ENCODE measurements at regions not wholly inside any gene's neighbourhood (a gene's known extent, or its start where the extent isn't known, plus 50 kb on each side); places are given as distances from the start of the nearest gene placed in this dataset.

- Mint-ChIP-seq H3K4me3 (no peak overlapping the region), H3K4me1 (peaks cover 3% of the 10 kb centered on the region), H3K27me3 (peaks cover 23% of the 10 kb centered on the region), H3K9me3 (ENCODE audit: insufficient read depth) (no peaks in the 10 kb centered on the region), H3K27ac (no peak overlapping the region)
- Histone ChIP-seq H3K79me2 (ENCODE audit: control insufficient read depth, insufficient read depth, low read length) (no peaks in the 10 kb centered on the region), H3K9ac (ENCODE audit: low read length) (no peak overlapping the region), H3K9me3 (ENCODE audit: control extremely low read depth in 1 of 3, control insufficient read depth in 2 of 3, insufficient read depth in 1 of 3, low read length in 2 of 3) (no peaks in the 10 kb centered on the region), H3K4me1 (ENCODE audit: control insufficient read depth in 2 of 2, insufficient read depth in 2 of 2, low read length in 2 of 2) (no peaks in the 10 kb centered on the region), H3K36me3 (replicated peaks in 1 of 2; ENCODE audit: control extremely low read depth in 1 of 2, control insufficient read depth in 1 of 2, extremely low read depth in 1 of 2, insufficient read depth in 2 of 2, low read length in 1 of 2) (no peaks in the 10 kb centered on the region), H3K27me3 (replicated peaks in 1 of 4; ENCODE audit: control extremely low read depth in 1 of 4, control insufficient read depth in 3 of 4, insufficient read depth in 4 of 4, low read length in 3 of 4) (no peaks in the 10 kb centered on the region), H4K20me1 (ENCODE audit: control insufficient read depth, insufficient read depth, low read length, poor library complexity, severe bottlenecking) (no peaks in the 10 kb centered on the region), H3K27ac (ENCODE audit: low read length in 2 of 2) (no peak overlapping the region), H3K4me3 (ENCODE audit: control extremely low read depth in 1 of 5, extremely low read depth in 1 of 5, insufficient read depth in 1 of 5, low read depth in 2 of 5, low read length in 4 of 5) (no peak overlapping the region), H3K4me2 (replicated peaks; ENCODE audit: low read depth, low read length, poor library complexity, severe bottlenecking) (no peak overlapping the region), H2AFZ (ENCODE audit: insufficient read depth, low read depth, low read length, poor library complexity, severe bottlenecking) (no peak overlapping the region)
- DNase-seq (no peak), ATAC-seq (ENCODE audit: low read depth) (no peak)
- POLR2A ChIA-PET: no interaction called here
- intact Hi-C loops (cut with micrococcal nuclease): no loop called here
- no peak for TF ChIP-seq EZH2 (IDR thresholded peaks at IDR 0.05; ENCODE audit: borderline replicate concordance, insufficient read depth, low read depth, low read length, poor library complexity, severe bottlenecking)
- TF ChIP-seq, protein P1, sequence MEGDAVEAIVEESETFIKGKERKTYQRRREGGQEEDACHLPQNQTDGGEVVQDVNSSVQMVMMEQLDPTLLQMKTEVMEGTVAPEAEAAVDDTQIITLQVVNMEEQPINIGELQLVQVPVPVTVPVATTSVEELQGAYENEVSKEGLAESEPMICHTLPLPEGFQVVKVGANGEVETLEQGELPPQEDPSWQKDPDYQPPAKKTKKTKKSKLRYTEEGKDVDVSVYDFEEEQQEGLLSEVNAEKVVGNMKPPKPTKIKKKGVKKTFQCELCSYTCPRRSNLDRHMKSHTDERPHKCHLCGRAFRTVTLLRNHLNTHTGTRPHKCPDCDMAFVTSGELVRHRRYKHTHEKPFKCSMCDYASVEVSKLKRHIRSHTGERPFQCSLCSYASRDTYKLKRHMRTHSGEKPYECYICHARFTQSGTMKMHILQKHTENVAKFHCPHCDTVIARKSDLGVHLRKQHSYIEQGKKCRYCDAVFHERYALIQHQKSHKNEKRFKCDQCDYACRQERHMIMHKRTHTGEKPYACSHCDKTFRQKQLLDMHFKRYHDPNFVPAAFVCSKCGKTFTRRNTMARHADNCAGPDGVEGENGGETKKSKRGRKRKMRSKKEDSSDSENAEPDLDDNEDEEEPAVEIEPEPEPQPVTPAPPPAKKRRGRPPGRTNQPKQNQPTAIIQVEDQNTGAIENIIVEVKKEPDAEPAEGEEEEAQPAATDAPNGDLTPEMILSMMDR (IDR thresholded peaks at IDR 0.05): no peak
- WGBS (ENCODE audit: insufficient coverage): no CpG with 5 or more reads among the region's 3 CpGs
- CTCF ChIA-PET: no interaction called here
Measured at GRCh38 chr2:60612033-60612432, 58.6 kb upstream of the BCL11A start.

DNA sequence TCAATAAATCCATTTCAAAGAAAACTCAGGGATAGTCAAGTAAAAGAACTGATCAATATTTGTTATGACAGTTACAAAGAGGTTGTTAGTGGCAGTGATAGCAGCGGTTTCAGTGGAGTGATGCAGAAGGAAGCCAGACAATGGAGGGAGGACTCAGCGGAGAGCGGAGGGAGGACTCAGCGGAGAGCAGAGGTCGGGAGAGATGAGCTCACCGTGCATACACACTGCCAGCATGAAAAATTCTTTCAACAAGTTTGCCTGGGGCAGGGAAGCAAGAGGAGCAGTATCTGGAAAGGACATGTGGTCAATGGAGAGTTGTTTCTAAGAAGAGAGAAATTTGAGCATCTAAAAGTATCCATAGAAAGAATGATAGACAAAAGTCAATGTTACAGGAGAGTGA lies 60.9 kb upstream of the BCL11A start:
- Histone ChIP-seq H4K20me1 (ENCODE audit: control insufficient read depth, insufficient read depth, low read length, poor library complexity, severe bottlenecking) (no peaks in the 10 kb centered on the region), H3K36me3 (replicated peaks in 1 of 2; ENCODE audit: control extremely low read depth in 1 of 2, control insufficient read depth in 1 of 2, extremely low read depth in 1 of 2, insufficient read depth in 2 of 2, low read length in 1 of 2) (no peaks in the 10 kb centered on the region), H3K27me3 (replicated peaks in 1 of 4; ENCODE audit: control extremely low read depth in 1 of 4, control insufficient read depth in 3 of 4, insufficient read depth in 4 of 4, low read length in 3 of 4) (no peaks in the 10 kb centered on the region), H3K4me3 (ENCODE audit: control extremely low read depth in 1 of 5, extremely low read depth in 1 of 5, insufficient read depth in 1 of 5, low read depth in 2 of 5, low read length in 4 of 5) (no peak overlapping the region), H2AFZ (ENCODE audit: insufficient read depth, low read depth, low read length, poor library complexity, severe bottlenecking) (no peak overlapping the region), H3K4me1 (ENCODE audit: control insufficient read depth in 2 of 2, insufficient read depth in 2 of 2, low read length in 2 of 2) (no peaks in the 10 kb centered on the region), H3K9me3 (ENCODE audit: control extremely low read depth in 1 of 3, control insufficient read depth in 2 of 3, insufficient read depth in 1 of 3, low read length in 2 of 3) (no peaks in the 10 kb centered on the region), H3K9ac (ENCODE audit: low read length) (no peak overlapping the region), H3K27ac (ENCODE audit: low read length in 2 of 2) (no peak overlapping the region), H3K79me2 (ENCODE audit: control insufficient read depth, insufficient read depth, low read length) (no peaks in the 10 kb centered on the region), H3K4me2 (replicated peaks; ENCODE audit: low read depth, low read length, poor library complexity, severe bottlenecking) (no peak overlapping the region)
- WGBS (ENCODE audit: insufficient coverage): 96% methylated on average over 6 of the region's 6 CpGs
- intact Hi-C loops (cut with micrococcal nuclease): no loop called here
- CTCF ChIA-PET: no interaction called here
- ATAC-seq (ENCODE audit: low read depth) (no peak), DNase-seq (no peak)
- Mint-ChIP-seq H3K4me3 (no peak overlapping the region), H3K27ac (no peak overlapping the region), H3K4me1 (peaks cover 3% of the 10 kb centered on the region), H3K27me3 (peaks cover 16% of the 10 kb centered on the region), H3K9me3 (ENCODE audit: insufficient read depth) (no peaks in the 10 kb centered on the region)
- TF ChIP-seq, protein P1 (IDR thresholded peaks at IDR 0.05): no peak
- TF ChIP-seq EZH2 (IDR thresholded peaks at IDR 0.05; ENCODE audit: borderline replicate concordance, insufficient read depth, low read depth, low read length, poor library complexity, severe bottlenecking): no peak
- POLR2A ChIA-PET: no interaction called here
